ENCODE measurements at regions not wholly inside any gene's neighbourhood (a gene's known extent, or its start where the extent isn't known, plus 50 kb on each side); places are given as distances from the start of the nearest gene placed in this dataset.

DNA sequence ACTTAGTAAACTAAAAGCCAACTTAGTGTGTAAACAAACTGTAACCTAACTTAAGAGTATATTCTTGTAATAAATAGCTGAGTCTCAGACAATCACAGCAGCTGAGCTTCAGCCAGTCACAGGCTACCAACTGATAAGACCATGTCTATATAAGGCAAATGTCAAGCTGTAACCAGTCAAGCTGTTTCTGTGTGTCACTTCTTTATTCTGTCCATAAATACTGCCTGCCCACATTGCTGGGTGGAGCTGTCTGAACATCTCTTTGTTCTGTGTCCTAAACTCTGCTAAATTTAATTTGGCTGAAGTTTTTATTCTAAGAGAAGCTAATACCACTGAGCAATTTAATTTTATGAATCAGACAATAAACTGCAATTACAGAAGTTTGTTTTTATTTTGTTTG is 412.1 kb upstream of the CDH10 start:
- TF ChIP-seq, protein P1, sequence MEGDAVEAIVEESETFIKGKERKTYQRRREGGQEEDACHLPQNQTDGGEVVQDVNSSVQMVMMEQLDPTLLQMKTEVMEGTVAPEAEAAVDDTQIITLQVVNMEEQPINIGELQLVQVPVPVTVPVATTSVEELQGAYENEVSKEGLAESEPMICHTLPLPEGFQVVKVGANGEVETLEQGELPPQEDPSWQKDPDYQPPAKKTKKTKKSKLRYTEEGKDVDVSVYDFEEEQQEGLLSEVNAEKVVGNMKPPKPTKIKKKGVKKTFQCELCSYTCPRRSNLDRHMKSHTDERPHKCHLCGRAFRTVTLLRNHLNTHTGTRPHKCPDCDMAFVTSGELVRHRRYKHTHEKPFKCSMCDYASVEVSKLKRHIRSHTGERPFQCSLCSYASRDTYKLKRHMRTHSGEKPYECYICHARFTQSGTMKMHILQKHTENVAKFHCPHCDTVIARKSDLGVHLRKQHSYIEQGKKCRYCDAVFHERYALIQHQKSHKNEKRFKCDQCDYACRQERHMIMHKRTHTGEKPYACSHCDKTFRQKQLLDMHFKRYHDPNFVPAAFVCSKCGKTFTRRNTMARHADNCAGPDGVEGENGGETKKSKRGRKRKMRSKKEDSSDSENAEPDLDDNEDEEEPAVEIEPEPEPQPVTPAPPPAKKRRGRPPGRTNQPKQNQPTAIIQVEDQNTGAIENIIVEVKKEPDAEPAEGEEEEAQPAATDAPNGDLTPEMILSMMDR (IDR thresholded peaks at IDR 0.05; ENCODE audit: insufficient read depth, low read length), result no peak
- TF ChIP-seq POLR2AphosphoS5 (IDR thresholded peaks at IDR 0.05; ENCODE audit: low read depth) (no peak), REST (IDR thresholded peaks at IDR 0.05; ENCODE audit: insufficient replicate concordance, low read depth) (no peak)

Data from HL-60 (cell line).